HG03159 (cell line): ENCODE measurements at regions not wholly inside any gene's neighbourhood (a gene's known extent, or its start where the extent isn't known, plus 50 kb on each side); places are given as distances from the start of the nearest gene placed in this dataset.
"Not testable (repeated sequence)": the region's sequence is repeated elsewhere in the genome, so short reads cannot be mapped to it uniquely, and the experiment has no call there.

Source experiments
- ATAC-seq: cut with Tn5 transposase; IDR thresholded peaks from one replicate; pipeline ENCODE4 v1.9.1; 2021; ENCODE audit warnings: mild to moderate bottlenecking, moderate library complexity; ENCODE audit not compliant: unreplicated experiment

DNA sequence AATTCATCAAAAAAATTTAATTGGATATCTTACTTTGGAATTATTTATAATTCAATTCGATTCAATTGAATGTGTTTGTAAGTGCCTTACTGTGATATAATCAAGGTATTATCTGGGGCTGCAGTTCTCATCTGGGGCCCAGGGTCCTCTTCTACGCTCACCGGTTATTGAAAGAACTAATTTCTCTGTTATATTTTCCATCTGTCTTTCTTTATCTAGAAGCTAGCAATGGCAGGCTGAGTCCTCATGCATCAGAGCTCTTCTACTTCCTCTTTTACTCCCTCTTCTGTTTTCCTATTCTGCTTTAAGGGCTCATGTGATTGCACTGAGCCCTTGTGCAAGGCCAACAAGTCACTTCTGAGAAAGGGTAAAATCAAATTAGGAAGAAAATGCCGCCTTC lies 315.6 kb downstream of the RAD51AP2 start:
- ATAC-seq, result peak; percentile 96

DNA sequence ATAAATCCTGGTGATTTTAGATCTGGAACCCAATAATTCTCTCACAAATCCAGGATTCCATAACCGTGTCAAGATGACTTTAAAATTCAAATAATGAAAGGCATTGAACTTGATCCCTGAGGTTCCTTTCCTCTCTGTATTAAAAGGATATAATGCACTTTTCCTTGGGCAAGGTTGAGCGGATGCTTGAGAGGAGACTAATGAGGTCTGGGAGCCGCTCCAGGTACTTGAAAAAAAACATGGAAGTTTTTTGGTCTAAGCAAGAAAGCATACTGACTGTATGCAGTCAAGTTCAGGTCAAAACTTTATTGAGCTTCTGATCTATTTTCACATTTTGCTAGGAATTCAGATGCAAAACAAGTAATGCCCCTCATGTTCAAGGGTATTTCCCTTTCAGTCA lies 318.5 kb downstream of the RAD51AP2 start:
- no peak for ATAC-seq

DNA sequence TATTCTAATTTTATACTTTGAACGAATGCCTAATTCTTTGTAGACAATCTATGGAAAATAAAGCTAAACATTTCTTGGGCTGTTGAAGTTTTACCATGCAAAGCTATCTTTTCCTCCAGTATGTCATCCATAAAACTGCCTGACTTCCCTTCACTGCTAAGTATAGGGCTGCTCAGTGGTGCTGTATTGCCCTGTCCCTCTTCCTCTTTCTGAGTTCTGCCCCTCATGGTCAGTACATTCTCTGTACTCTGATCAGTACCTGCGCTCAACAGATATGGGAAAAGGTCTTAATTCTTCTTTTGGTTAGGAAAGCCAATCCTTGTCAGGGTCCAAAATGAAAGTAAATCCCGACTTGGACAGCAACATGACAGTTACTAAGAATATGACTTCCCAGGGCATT lies 321.9 kb downstream of the RAD51AP2 start:
- ATAC-seq, result no peak

DNA sequence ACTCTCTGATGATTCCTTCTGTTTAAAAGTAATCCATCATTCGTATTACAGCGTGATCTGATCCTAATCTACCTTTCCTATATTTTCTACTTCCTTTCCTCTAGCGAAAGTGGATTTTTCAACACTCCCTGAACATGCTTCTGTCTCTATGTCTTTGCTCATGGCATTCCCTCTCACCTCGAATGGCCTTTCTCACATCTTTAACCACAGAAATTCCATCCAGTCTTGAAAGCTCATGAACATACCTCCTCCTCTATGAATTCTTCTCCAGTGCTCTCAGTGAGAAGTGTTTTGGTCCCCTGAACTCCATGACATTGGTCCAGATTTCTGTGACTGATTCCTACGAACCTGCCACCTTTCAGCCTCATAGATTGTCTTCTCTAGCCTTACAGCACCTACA lies 323.2 kb downstream of the RAD51AP2 start:
- no peak for ATAC-seq

DNA sequence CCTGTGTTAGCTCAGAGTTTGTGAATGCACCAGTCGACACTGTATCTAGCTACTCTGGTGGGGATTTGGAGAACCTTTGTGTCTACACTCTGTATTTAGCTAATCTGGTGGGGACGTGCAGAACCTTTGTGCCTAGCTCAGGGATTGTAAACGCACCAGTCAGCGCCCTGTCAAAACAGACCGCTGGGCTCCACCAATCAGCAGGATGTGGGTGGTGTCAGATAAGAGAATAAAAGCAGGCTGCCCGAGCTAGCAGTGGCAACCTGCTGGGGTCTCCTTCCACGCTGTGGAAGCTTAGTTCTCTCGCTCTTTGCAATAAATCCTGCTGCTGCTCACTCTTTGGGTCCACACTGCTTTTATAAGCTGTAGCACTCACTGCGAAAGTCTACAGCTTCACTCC lies 324.2 kb downstream of the RAD51AP2 start:
- no peak for ATAC-seq

DNA sequence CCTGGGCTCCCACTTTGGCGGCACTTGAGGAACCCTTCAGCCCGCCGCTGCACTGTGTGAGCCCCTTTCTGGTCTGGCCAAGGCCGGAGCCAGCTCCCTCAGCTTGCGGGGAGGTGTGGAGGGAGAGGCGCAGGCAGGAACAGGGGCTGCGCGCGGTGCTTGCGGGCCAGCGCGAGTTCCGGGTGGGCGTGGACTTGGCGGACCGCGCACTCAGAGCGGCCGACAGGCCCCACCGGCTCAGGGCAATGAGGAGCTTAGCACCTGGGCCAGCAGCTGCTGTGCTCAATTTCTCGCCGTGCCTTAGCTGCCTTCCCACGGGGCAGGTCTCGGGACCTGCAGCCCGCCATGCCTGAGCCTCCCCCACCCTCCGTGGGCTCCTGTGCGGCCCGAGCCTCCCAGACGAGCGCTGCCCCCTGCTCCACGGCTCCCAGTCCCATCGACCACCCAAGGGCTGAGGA lies 324.8 kb downstream of the RAD51AP2 start:
- ATAC-seq, result not testable (repeated sequence)

DNA sequence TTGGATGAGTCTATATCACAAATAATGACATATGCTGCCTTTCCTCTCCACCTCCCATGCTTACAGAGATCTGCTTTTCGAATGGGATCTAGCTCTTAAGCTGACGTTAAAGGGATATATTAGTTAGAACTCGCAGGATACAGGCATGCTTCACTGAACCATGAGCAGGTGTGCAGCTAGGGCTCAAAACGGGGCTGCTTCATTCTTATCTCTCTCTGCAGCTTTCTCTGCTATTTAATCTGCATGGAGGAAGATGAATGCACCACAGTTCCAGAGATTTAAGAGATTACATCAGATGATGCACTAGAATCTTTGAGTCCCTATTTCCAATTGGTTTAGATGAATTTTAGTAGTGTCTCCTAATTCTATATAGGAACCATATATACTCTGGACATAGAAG lies 327.0 kb downstream of the RAD51AP2 start:
- no peak for ATAC-seq

DNA sequence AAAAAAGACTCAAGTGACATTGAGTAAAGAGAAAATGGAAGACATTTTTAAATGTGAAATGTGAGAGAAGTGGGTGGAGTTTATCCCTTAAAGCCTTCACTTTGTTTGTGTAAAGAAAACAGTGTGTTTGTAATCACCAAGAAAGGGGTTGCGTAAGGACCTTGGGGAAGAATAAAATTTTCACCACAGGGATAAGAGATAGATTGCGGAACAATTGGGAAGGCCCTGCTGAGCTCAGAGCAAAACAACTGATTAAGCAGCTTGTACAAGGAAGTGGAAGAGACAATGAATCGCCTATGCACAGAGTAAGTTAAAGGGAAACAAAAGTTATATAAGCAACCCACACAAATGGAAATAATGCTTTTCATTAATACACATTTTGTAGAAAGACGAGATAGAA lies 327.7 kb downstream of the RAD51AP2 start:
- ATAC-seq, result no peak

DNA sequence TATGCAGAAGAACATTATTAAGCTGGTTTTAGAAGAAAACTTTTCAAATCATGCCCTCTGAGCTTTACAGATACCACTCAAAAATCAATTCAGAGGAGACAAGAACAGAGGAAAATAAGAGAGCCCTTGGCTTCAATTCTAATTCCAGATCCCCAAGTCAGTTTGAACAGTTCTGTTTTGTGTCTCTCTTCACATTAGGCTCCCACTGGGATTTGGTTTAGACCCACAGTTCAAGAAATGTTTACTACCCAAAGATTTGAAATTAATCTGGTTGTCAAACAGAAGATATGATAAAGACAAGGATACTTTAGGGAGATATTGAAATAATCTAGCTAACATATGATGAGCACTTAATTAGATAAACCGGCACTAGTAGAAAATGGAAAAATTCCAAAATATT lies 329.5 kb downstream of the RAD51AP2 start:
- no peak for ATAC-seq

DNA sequence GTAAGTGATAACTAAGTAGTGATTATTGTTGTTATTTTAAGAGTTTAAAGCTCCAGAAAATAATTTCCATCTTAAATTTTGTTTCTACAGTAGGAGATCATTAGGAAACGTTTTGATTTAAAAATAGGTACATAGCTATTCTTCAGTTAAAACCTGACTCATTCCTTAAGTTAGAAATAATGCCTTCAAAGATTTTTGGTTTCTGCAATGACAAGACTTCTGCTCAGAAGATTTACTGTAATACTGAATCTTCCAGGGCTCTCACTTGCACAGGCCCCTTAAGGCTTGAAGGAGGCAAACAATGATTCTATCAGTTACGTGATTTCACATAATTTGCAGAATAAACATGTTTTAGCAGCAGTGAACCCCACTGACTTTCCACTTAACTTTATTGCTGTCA lies 333.7 kb downstream of the RAD51AP2 start:
- no peak for ATAC-seq

DNA sequence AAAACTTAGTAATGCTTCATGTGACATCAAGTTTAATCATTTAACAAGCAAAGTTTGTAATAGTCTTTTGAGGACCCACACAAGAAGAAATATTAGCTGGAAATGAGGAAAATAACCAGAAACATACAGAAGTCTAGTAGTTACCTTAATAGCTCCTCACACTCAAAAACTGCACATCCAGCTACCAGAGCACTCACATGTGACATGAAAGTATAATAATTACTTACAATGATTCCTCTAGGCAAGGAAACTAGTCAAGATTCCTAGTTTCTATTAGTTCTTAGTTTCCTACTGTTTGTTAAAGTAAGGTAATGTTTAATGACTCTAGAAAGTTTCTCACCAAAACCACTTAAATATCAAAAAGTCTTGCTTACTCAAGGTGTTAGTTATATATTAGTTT lies 335.8 kb downstream of the RAD51AP2 start:
- ATAC-seq, result no peak

DNA sequence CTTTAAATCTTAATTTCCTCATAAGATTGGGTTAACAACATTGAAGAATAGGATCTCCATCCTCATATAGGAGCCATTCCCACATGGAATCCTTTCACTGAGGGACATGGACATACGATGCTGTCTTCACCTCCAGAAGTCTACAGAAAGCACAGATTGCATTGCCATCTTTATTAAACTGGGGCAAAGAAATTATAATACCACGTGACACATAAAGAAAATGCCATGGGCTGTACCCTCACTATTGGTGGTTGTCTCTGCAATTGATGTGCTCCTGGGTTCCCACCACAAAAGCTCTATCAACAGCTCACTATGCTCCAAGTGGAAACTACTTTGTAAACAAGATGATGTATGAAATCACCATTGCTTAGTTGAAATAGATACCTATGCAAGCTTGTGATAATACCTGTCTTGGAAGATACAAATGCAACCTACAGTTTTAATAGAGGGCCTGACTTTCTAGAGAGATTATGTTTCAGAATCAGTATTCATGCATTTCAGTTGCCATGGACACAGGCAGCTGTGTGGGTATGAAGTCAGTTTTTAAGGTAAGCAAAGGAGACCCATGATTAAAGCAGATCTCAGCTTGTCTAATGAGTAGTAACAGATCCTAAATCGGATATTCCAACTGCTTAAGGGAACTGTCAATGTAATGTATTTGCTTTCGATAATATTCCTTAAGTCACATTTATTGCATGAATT lies 337.0 kb downstream of the RAD51AP2 start:
- no peak for ATAC-seq

DNA sequence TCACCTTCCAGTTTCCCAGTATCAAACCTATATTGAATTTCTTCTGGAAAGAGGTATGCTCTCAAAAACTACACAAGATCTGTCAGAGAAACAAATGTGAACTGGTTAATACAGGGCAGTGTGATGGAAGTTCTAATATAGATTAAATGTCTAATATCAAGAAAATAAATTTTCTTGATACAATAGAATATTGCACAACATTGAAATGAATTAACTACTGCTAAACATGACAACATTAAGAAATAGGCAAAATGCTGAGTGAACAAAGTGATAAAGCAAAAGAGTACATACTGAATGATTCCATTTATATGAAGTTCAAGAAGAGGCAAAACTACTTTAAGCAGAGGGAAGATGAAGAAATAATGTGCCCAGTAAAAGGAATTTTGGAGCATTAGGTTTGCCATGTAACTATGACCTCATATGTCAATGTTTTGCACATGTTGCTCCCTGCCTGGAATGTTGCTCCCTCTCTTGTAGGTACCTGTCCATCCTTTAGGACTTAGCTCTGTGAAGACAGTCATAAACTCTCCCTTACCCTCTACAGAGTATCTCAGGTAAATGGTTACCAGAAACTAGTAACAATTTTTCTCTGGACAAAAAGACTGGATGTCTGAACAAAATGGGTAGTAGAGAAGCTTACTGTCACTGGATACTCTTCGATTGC lies 339.0 kb downstream of the RAD51AP2 start:
- ATAC-seq, result no peak

DNA sequence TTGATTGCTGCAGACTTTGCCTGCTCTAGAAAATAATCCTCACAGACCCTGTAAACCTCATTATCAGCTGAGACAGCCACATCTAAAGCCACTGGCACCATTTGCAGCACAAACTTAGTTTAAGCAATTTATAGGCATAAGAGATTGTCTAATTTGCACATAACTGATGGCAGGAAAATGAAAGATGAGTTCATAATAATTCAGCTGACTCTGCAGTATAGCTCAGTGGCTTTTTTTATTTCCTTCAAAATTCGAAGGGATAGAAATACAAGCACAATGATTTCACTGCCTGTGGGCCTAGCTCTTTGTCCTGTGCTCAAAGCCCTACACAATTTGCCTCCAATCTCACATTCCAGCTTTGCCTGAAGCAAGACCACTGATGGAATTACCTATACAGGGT lies 341.2 kb downstream of the RAD51AP2 start:
- ATAC-seq, result no peak

DNA sequence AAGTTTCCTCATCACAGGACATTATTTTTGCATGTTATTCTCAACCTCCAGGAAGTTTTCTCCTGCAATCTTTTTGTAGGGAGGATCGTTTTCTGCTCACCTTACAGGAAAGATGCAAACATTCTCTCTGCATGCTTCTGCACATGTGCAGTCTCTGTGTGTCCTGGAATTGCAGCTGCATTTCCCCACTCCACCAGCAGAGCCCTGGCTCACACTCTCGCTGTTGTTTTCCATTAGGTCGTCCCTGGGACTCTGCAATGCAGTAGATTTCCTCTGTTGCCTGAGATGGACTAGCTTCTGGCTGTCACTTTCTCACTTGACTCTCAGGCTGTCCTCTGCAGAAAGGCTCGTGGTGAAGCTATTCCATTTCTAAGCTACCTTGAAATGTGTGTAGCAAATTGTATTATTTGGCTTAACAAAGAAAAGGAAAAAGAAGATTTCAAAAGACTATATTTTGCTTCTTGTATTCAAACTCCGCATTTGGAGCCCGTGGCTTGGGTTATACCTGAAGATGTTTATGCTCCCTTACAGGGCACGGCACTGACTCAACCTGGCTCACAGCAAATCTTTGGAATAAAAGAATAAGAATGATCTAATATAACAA lies 346.7 kb downstream of the RAD51AP2 start:
- peak; percentile 81 for ATAC-seq

DNA sequence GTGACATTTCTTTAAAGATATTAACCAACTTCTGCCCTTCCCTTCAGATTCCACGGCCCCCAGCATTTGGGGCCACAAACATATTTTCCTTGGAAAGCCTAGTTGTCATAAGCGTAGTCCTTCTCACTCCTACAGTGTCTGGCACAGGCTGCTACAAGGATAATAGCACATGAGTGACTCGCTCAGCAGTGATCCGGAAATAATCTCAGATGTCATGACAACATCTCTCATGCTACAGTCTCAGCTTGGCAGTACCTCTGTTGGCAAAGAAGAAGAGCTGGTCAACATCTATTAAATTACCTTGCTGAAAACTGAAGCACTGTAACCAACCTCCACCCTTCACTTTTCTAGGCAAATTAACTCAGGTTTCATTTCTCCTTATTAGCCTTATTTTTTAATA lies 351.7 kb downstream of the RAD51AP2 start:
- ATAC-seq, result peak; percentile 39

DNA sequence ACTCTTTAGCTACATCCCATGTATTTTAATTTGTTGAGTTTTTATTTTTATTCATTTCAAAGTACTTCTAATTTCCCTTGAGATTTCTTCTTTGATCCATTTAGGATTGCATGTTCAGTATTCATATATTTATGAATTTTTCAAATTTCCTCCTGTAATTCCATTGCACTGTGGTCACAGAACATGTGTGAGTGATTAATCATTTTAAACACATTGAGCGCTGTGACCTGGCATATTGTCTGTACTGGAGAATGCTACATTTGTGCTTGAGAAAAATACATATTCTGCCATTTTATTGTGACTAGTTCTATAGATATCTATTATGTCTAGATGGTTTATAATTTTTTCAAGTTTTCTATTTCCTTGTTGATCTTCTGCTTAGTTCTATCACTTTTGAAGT lies 353.7 kb downstream of the RAD51AP2 start:
- ATAC-seq, result no peak

DNA sequence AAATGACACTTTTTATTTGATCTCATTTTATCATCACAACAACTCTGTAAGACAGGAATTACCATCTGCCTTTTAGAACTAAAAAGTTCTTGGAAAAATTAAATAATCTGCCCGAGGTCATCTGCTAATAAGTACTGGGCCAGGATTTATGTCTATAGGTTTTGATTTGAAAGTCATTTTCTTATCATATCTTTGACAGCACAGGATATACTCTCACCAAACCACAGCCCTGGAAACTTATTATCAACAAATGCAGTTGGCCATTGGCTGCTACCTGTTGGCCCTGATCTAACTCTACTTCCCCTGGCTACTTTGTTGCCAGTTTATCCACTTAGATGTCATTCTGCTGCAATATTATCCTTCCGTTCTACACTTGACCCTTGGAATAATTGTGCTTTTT lies 354.6 kb downstream of the RAD51AP2 start:
- no peak for ATAC-seq

DNA sequence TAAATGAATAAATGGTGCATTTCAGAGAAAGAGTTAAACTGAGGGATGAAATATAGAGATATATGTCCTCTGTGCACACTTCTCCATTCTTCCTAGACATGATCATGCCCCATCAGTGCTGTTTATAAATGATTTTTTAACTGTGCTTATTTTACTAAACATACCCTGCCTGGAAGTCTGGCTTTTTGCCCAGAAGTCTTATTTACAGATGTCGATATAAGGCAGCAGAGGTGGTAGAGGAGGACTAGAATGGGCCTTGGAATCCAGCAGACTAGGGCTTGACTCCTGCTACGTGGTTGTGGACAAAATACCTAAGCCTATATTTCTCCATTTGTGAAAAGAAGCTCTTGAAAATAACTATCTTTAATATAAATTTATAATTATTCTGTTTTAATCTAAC lies 355.5 kb downstream of the RAD51AP2 start:
- ATAC-seq, result no peak

DNA sequence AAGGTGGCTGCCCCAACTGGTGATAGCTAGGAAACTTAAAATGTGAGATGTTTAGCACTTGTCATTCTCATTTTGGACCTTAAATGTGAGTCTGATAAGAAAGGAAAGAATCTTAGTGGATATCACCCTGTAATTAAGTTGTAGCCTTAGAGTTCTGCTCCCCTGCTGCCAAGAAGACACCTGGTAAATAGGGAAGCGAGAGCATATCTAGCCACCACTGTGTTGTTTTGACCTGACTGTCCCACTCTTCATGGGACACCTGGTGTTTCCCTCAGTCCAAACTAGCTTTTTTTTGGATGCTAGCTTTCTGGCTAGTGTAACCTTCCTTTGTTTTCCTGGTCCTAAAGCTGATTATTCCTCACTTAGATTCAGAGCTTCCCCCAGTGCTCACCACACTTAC lies 357.6 kb downstream of the RAD51AP2 start:
- ATAC-seq, result peak; percentile 97

DNA sequence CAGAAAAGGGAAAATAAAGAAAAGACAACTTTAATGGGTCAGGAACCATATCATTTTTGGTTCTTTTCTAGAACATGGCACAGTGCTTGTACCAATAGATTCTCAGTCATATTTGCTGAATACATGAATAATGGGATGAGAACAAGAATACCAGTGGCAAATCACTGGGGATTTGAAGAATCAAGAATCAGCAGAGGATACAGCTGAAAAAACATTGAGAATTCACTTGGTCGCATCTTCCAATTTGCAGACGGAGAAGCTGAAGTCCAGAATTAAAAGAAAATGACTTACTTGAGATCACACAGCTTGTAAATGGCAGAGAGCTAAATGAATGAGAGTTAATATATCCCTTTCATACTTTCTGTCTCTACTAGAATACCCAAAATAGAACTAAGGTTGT lies 362.2 kb downstream of the RAD51AP2 start:
- no peak for ATAC-seq

DNA sequence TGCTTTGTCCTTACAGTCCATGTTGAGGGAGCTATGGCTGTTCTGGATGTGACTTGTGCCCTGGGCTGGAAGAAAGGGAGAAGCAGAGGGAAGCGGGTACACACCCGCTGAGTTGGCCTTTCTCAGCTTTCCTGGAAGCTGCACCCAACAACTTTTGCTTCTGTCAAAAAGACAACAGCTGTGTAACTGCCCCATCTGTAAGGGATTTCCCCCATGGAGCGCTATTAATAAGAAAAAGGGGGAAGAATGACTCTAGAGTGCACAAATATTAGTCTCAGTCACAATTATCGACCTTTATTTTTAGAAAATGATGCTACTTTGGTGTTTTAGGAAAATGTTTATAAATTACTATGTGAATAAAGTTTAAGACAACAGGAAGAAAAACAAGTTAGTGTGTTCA lies 368.3 kb downstream of the RAD51AP2 start:
- no peak for ATAC-seq
